ENCODE measurements at regions not wholly inside any gene's neighbourhood (a gene's known extent, or its start where the extent isn't known, plus 50 kb on each side); places are given as distances from the start of the nearest gene placed in this dataset.

GRCh38 chr7:20466543-20467021 lies 135.9 kb downstream of the ITGB8 start:
- TF ChIP-seq CTCF (IDR thresholded peaks at IDR 0.05), result no peak
- no peak for DNase-seq (ENCODE audit: low spot score)
- ATAC-seq (ENCODE audit: low FRiP score), result no peak

- DNase-seq (ENCODE audit: low spot score), result no peak
- ATAC-seq (ENCODE audit: low FRiP score), result no peak
- no peak for TF ChIP-seq CTCF (IDR thresholded peaks at IDR 0.05)
Observed at GRCh38 chr7:20470082-20470481, 139.4 kb downstream of the ITGB8 start.

- DNase-seq (ENCODE audit: low spot score) (no peak), ATAC-seq (ENCODE audit: low FRiP score) (no peak)
- TF ChIP-seq CTCF (IDR thresholded peaks at IDR 0.05), result no peak
Observed at GRCh38 chr7:20470726-20471125, 140.0 kb downstream of the ITGB8 start.

GRCh38 chr7:20474249-20474648 lies 141.2 kb upstream of the ABCB5 start:
- no peak for ATAC-seq (ENCODE audit: low FRiP score)
- no peak for DNase-seq (ENCODE audit: low spot score)
- TF ChIP-seq CTCF (IDR thresholded peaks at IDR 0.05), result no peak

- no peak for TF ChIP-seq CTCF (IDR thresholded peaks at IDR 0.05)
- ATAC-seq (ENCODE audit: low FRiP score) (no peak), DNase-seq (ENCODE audit: low spot score) (no peak)
Observed at GRCh38 chr7:20475756-20476155, 139.7 kb upstream of the ABCB5 start.

- DNase-seq (ENCODE audit: low spot score) (no peak), ATAC-seq (ENCODE audit: low FRiP score) (no peak)
- TF ChIP-seq CTCF (IDR thresholded peaks at IDR 0.05), result no peak
Observed at GRCh38 chr7:20477067-20477466, 138.4 kb upstream of the ABCB5 start.

GRCh38 chr7:20479706-20480105 lies 135.8 kb upstream of the ABCB5 start:
- ATAC-seq (ENCODE audit: low FRiP score), result no peak
- no peak for TF ChIP-seq CTCF (IDR thresholded peaks at IDR 0.05)
- no peak for DNase-seq (ENCODE audit: low spot score)

All from omental fat pad (tissue), 3 donors.